GM21381 (cell line): ENCODE measurements at regions not wholly inside any gene's neighbourhood (a gene's known extent, or its start where the extent isn't known, plus 50 kb on each side); places are given as distances from the start of the nearest gene placed in this dataset.
"Not testable (repeated sequence)": the region's sequence is repeated elsewhere in the genome, so short reads cannot be mapped to it uniquely, and the experiment has no call there.

Source experiments
- ATAC-seq: cut with Tn5 transposase; IDR thresholded peaks from one replicate; pipeline ENCODE4 v1.9.1; 2021; ENCODE audit warnings: mild to moderate bottlenecking, moderate library complexity; ENCODE audit not compliant: unreplicated experiment

DNA sequence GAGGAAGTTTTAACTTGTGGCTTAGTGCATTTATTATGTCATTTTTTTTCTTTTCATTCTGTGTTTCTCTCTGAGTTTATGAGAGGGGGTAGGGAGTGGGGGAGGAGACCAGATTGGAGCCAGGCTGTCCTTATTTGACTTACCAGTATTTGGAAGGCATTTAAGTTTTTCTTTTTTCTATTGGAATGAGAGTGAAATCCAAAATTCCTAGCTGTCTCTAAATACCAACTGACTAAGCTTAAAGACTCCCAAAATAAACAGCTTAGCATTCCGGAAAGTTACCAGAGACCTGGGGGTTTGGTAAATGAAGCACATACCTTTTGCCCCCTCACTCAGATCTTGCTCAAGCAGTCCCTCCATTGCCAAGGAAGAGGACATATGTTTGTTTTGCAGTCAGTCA is 581.9 kb upstream of the BRINP1 start:
- no peak for ATAC-seq

DNA sequence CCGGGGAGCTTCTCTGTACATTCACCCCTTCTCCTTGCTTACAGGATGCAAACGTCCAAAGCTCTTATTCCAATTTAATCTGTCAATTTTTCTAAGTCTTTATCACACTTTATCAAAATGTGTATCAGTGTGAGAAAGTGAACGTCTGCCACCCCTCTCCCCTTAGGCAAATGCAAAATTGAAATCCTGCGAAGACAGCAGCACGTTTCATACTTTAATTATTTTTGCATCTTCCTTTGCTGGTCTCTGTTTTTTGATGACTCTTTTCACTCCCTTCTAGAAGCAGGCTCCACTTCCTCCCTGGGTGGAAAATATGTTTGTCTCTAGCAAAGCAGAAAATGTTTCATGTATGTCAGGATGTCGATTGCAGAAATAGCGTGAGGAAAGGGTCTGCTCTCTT is 576.5 kb upstream of the BRINP1 start:
- ATAC-seq, result no peak

DNA sequence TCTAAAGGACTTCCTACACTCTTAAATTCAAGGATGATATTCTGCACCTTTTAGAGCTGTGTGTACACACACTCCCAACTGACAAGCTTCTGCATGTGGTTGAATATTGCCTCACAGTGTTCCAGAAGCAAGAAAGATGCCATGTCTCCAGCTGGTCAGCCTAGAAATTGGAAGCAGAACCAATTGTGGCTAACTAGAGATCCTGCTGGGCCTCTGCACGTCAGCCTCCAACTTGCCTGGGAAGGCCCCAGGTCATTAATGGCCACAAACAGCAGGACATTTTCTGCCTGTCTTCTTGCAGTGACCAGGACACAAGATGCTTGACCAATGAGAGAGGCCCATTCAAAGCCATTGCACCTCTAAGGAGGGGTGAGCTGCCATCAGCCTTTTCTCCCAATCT is 571.9 kb upstream of the BRINP1 start:
- ATAC-seq, result no peak

DNA sequence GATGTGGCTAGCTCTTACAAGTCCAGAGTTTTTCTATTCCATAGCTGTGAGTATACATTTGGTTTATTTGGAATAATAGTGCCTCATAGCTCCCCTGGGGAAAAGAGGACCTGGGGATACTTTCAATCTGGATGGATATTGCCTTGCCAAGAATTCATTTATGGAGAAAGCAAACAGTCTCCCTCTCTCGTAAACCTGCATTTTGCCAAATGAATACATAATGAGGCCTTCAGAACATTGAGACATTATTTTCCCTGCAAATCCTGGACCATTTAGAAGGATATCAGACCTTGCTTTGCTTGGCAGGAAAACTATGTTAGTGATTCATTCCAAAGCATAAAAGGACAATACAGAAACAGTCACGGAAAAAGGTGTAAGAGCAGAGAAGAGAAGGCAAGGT is 569.6 kb upstream of the BRINP1 start:
- no peak for ATAC-seq

DNA sequence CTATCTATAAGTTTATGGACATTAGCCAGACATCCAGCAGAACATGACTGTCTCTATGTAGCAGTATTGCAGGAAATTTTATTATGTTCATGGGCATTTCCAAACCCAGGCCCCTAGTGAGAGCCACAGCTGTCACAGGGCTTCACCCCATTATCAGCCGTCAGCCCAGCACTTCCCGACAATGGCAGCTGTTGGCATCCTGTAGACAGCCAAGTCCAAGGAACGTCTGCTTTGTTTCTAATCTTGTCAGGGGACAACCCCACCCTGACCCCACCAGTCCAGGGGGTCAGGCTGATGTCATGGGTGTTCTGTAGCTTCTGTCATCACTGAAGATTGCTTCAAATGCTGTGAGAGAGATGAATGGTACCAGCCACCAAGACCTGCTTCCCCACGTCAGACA is 565.3 kb upstream of the BRINP1 start:
- ATAC-seq, result no peak

DNA sequence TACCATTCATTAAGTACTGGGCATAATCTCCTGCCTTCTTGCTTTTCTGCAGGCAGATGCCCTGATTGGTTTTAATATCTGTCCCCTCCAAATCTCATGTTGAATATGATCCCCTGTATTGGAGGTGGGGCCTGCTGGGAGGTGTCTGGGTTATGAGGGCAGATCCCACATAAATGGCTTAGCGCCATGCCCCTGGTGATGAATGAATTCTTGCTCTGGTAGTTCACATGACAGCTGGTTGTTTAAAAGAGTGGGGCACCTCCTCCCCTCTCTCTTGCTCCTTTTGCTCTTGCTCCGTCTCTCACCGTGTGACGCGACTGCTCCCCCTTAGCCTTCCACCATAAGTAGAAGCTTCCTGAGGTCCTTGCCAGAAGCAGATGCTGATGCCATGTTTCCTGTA is 564.0 kb upstream of the BRINP1 start:
- no peak for ATAC-seq

DNA sequence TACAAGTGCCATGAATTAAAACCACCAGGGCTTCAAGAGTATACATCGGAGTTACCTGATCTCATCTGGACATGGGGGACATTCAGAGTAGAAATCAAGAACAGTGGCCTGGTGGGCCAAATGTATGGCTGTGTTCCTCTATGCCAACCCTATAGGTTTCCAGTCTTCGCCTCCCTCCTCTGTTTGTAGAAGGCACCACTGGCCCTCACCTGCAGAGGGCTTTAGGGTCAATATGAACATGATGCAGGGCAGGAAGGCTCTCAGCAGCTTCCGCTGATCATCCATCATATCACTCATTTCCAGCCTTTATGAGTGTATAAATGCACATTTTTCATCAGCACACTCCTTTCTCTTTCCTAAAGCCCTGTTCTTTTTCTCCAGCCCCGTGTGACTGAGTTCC is 555.5 kb upstream of the BRINP1 start:
- no peak for ATAC-seq

DNA sequence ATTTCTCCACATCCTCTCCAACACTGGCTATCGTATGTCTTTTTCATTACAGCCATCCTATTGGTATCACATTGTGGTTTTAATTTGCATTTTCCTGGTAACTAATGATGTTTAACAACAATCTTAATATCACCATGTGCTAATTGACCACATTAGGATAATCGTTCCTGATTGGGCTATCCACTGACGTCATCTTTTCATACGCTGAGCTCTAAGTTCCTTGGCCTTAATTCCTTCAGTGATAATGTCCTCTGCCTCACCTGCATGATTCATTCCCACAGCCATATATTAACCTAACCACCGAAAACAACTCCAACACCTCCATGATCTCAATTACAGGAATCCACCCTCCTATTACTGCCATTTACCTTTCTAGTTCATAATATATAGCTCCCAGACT is 547.9 kb upstream of the BRINP1 start:
- ATAC-seq, result no peak

DNA sequence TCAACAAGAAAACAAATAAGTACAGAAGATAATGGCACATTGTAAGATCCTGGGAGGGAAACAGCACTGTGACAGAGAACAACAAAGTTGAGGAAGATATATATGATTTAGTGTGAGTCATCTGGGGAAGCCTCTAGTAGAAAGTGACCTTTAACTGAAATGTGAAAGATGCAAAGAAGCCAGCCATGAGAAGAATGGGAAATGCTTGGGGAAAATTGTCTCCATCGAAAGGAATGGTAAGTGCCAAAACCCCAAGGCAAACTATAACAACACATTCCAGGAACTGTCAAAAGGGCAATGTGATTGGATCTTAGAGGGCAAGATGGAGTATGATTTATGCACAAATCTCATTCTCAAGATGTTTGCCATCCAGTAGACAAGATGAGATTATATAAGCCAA is 537.8 kb upstream of the BRINP1 start:
- ATAC-seq, result no peak

DNA sequence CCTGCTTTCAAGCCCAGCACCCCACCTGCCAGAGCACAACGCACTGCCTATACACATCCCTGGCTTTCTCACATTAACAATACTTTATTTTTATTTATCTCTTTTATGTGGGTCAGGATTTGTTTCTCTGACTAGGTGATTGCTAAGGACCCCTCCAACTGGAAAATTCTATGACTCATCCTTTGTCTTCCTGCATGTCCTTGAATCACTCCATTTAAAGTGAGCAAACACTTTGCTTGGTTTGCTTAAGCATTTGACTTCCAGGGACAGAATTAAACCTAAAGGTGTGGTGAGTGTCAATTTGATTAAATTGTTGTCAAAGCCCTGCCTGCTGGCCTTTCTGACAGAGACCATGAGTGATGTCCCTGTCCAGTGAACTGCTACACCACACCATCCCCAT is 536.5 kb upstream of the BRINP1 start:
- no peak for ATAC-seq

DNA sequence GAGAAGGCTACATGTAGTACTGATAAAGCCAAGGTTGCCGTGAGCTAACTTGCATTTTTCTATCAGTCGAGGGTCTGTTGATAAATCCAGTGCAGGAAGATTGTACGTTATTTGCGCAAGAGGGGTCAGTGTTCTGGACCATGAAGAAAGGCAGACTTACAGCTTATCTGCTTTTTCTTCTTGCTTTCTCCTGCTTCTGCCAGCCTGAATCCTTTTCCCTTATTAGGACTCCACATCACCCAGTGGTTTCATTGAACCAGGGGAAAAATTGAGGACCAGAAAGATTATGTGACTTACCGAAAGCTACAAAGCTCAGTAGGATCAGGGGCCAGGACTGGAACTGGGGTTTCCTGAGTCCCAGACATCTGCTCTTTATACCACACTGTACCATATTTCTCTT is 534.6 kb upstream of the BRINP1 start:
- ATAC-seq, result no peak

DNA sequence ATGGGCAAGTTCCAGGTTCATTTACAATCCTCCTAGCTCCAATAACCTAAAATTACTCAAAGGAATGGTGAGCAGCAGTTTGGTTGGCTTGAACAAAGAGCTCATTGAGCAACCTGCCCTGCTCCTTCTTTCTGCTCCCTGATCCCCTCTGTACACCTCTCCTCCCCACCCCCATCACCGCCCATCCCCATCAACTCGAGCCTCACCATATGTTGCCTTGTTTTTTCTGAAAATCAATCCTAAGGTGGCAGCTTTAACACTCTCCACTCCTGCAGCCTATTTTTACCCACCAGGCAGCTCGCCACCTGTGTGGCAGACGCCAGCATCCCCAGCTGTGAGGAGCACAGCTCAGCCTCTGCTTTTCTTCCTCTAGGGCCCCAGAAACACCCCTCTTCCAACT is 533.4 kb upstream of the BRINP1 start:
- no peak for ATAC-seq

DNA sequence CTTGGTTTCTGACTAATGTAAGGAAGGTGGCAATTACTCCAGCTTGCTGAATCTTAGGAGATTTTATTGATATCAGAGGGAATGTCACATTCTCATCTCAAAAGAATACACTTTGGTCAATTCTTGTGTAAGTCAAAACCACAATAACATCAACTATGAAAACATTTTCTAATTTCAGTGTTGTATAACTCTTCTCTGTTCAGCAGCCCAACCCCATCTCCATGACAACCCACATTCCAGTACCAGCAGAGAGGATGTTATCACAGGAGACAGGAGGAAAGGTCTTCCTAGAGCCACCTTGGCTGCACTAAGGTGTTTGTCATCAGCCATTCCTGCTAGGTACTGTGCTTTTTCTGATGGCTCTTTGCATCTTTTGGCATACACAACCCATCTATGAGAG is 529.1 kb upstream of the BRINP1 start:
- ATAC-seq, result no peak

DNA sequence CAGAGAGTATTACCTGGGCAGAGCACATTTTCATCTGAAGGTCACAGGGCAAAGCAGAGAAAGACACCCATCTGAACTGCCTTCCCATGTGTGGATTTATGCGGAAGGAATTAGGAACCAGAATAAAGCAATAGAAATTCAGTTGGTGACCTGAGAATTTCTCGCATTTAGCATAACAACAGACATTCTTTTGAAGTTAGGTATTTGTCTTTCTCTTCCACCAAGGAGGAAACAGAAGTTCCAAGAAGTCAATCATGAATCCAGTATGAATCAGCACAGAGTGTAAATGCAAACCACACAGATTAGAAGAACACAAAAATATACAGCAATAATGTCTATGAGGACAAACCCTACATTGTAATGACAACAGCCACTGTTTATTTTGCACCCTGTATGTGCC is 515.2 kb upstream of the BRINP1 start:
- no peak for ATAC-seq

DNA sequence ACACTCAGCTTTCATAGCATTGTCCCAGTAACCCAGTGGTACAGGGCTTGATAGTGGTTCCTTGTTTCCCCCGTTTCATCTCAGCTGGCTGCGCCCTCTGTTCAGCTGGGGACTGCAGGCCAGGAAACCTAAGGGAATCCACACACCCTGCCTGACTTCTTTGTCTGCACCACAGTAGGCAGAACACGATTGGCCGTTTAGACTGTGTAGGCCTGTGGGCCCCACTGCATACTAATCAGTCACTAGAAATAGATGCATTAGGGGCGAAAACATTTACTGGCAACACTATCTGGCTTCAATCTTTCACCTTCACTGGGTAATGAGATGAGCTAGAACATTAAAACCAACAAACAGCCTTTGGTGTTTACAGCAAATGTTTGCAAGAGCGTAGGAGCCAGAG is 512.7 kb upstream of the BRINP1 start:
- no peak for ATAC-seq

DNA sequence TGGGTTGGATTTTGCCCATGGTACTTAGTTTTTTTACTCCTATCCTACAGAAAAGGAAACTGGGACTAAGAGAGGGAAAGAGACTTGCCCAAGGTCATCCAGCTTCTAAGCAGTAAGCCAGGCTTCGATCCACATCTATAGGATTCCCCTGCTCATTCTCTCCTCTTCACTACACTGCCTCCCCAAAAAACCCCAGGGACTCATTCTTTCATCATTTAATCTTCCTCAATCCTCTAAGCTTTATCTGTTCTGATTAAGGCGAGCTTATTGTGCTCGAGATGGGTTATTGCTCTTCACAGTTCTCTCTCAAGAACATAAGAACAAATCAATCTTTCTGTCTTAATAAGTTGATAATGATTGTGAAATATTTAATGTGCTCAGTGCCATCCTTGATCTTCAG is 511.1 kb upstream of the BRINP1 start:
- no peak for ATAC-seq

DNA sequence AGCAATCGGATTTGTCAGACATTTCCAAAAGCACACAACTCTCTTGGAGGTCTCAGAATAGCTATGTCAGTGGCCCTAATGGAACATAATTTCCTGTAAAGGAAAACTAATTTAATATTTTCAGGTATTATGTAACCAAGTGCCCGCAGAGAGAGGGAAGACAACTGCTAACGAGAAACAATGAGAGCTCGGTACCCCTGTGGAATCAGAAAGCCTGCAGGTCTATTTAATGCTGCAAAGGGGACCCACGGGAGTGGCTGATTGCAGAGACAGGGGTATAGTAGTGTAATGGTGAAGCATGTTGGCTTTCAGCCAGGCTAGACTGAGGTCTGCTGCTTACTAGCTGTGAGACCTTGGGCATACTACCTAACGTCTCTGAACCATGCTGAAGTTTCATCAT is 508.1 kb upstream of the BRINP1 start:
- no peak for ATAC-seq

DNA sequence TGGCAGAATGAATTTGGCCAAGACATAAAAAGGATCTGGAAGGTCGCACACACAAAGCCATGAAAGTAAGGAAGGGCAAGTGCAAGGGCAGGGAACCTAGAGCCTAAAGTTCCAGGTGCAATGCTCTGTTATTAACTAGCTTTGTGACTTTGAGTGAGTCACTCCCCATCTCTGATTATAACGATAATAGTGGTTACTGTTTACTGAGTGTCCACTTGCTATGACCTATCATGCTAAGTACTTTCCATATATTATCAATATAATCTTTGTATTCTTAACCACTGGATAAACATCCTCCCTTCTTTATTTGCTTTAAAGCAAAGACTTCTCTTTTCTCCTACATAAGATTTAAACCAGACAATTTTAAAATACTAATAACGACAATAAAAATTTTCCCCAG is 504.6 kb upstream of the BRINP1 start:
- ATAC-seq, result no peak

DNA sequence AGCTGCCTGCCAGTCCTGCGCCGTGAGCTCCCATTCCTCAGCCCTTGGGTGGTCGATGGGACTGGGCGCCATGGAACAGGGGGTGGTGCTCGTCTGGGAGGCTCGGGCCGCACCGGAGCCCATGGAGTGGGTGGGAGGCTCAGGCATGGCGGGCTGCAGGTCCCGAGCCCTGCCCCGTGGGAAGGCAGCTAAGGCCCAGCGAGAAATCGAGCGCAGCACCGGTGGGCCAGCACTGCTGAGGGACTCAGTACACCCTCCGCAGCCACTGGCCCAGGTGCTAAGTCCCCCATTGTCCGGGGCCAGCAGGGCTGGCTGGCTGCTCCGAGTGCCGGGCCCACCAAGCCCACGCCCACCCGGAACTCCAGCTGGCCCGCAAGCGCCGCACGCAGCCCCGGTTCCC is 501.0 kb upstream of the BRINP1 start:
- not testable (repeated sequence) for ATAC-seq

DNA sequence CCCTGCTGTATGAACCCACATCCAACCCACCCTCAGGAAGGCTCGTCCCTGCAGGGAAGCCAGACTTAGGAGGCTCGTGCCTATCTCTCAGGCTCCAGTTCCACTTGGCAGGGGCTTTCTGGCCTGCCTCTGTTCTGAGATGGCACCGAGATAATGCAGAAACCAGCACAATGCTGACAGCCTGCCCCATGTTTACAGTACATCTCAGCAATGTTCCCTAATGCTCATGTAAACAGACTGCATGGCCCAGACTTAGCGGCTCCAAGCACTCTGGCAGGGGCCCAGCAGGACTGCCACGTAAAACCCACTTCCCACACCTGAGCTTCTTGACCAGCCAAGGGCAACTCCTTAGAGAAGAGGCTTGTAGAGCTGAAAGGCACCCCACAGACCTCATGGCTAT is 499.5 kb upstream of the BRINP1 start:
- ATAC-seq, result no peak

DNA sequence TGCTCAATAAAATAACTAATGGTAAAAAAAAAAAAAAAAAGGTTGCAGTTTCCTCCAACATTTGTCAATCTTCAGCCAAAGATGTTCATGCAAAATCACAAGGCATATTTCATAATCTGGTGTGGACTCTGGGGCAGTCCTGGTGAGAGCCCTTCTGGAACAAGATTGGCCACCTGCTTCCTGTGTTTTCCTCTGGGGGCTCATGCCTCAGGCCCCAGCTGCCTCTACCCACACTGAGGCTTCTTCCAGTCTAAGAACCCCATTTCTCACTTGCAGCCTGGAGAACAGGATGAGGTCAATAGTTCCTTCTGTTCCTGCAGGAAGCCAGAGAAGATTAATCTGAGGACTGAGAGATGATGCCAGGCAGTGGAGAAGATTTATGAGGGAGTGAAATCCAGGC is 492.6 kb upstream of the BRINP1 start:
- ATAC-seq, result no peak

DNA sequence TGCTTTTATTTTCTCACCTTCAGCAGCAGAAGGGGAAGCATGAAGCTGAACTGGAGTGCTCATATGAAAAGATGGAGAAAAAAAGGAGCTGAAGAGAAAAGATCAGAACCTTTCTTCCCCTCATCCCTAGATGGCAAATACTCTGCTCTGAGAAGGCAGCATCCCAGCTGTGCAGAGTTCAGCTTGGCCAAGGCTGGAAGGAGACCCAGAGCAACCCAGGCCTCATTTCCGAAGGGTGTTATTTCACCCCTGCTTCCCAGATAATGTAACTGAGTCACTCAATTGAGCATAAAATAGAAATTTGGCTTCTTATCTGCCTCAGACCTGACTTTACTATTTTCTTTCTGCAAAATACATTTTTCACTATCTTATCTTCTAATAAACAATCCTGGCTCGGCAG is 489.9 kb upstream of the BRINP1 start:
- no peak for ATAC-seq

DNA sequence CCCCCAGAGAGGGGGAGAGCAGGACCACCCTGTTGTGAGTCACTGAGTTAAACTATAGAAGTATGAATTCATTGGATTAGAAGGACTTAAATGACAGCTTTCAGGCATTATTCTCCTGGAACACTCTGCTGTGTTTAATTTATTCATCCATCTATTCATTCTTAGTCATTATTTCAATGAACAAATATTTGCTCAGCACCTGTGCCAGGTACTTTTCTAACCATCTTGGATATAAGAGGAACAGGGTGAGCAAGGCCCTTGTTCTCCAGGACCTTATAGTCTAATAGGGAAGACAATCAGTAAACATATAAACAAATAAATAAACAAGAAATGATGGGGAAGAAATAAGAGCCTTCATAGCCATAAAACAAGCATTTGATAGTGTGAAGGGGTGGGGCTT is 483.9 kb upstream of the BRINP1 start:
- no peak for ATAC-seq

DNA sequence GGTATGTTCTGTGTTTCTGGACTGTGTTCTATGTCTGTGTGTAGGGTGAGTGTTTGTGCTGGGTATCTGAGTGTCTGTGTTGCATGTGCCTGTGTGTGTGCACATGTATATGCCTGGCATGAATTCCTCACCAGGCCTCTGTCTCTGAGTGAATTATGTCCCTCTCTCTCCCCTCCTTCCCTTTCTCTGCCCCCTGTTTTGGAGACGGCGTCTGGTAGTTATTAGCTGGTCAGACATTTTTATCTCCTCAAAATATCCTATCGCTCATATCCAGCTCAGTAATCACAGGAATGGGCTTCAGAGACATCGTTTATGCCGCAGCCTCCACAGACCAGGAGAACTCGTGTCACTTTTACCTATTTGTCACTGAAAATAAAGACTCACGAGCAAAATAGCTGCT is 483.2 kb upstream of the BRINP1 start:
- ATAC-seq, result no peak
